KG1 (cell line): ENCODE measurements at regions not wholly inside any gene's neighbourhood (a gene's known extent, or its start where the extent isn't known, plus 50 kb on each side); places are given as distances from the start of the nearest gene placed in this dataset.

Experiments used
- DNase-seq: peaks from one replicate; lab custom pipeline; 2025; lab: John Stamatoyannopoulos, UW

- no peak for DNase-seq
Observed at GRCh38 chr11:106409222-106409621, 331.8 kb downstream of the AASDHPPT start.

GRCh38 chr11:106409671-106410070 lies 332.2 kb downstream of the AASDHPPT start:
- no peak for DNase-seq

- DNase-seq: no peak
Observed at GRCh38 chr11:106410902-106411301, 333.4 kb downstream of the AASDHPPT start.

GRCh38 chr11:106413222-106413621 lies 335.8 kb downstream of the AASDHPPT start:
- DNase-seq: no peak

- DNase-seq: no peak
Observed at GRCh38 chr11:106415510-106415909, 338.0 kb downstream of the AASDHPPT start.

GRCh38 chr11:106418791-106419190 lies 341.3 kb downstream of the AASDHPPT start:
- DNase-seq: no peak

GRCh38 chr11:106420048-106420665 lies 342.7 kb downstream of the AASDHPPT start:
- DNase-seq: no peak

GRCh38 chr11:106420686-106421085 lies 343.2 kb downstream of the AASDHPPT start:
- DNase-seq: no peak

GRCh38 chr11:106421676-106422292 lies 344.3 kb downstream of the AASDHPPT start:
- no peak for DNase-seq

- no peak for DNase-seq
Observed at GRCh38 chr11:106422583-106422982, 345.1 kb downstream of the AASDHPPT start.

- DNase-seq: no peak
Observed at GRCh38 chr11:106424111-106424510, 346.6 kb downstream of the AASDHPPT start.

- DNase-seq: no peak
Observed at GRCh38 chr11:106425819-106426218, 348.4 kb downstream of the AASDHPPT start.

GRCh38 chr11:106426696-106427095 lies 349.2 kb downstream of the AASDHPPT start:
- DNase-seq: no peak

- no peak for DNase-seq
Observed at GRCh38 chr11:106427736-106428135, 350.3 kb downstream of the AASDHPPT start.

- DNase-seq: no peak
Observed at GRCh38 chr11:106442032-106442431, 364.6 kb downstream of the AASDHPPT start.

- no peak for DNase-seq
Observed at GRCh38 chr11:106446302-106446701, 368.8 kb downstream of the AASDHPPT start.

- no peak for DNase-seq
Observed at GRCh38 chr11:106446955-106447354, 369.5 kb downstream of the AASDHPPT start.

- no peak for DNase-seq
Observed at GRCh38 chr11:106447631-106448191, 370.2 kb downstream of the AASDHPPT start.

GRCh38 chr11:106449763-106450162 lies 372.3 kb downstream of the AASDHPPT start:
- DNase-seq: no peak

GRCh38 chr11:106451228-106451922 lies 373.9 kb downstream of the AASDHPPT start:
- DNase-seq: no peak

- no peak for DNase-seq
Observed at GRCh38 chr11:106456647-106457046, 379.2 kb downstream of the AASDHPPT start.

- DNase-seq: no peak
Observed at GRCh38 chr11:106457727-106458126, 380.3 kb downstream of the AASDHPPT start.

- DNase-seq: no peak
Observed at GRCh38 chr11:106459135-106459534, 381.7 kb downstream of the AASDHPPT start.
